GM12878 (cell line): ENCODE measurements at regions not wholly inside any gene's neighbourhood (a gene's known extent, or its start where the extent isn't known, plus 50 kb on each side); places are given as distances from the start of the nearest gene placed in this dataset.

Experiments
- BCLAF1 ChIP-seq: fragments of 450-650 bp; IDR thresholded peaks from 2 replicates; pipeline ENCODE4 v1.6.1; 2017; ENCODE audit warnings: antibody characterized with exemption, mild to moderate bottlenecking, moderate library complexity
- CBX3 ChIP-seq: fragments of 200-600 bp; sonication (generic); IDR thresholded peaks from 2 replicates; pipeline ENCODE4 v1.6.1; 2016; ENCODE audit warnings: low read depth, borderline replicate concordance
- CBX5 ChIP-seq: sonication (generic); IDR thresholded peaks from 2 replicates; pipeline ENCODE4 v1.6.1; 2016; ENCODE audit warnings: low read depth, moderate library complexity, mild to moderate bottlenecking, inconsistent platforms
- CHD2 ChIP-seq: IDR thresholded peaks from 2 replicates; pipeline ENCODE4 v1.6.1; 2011; ENCODE audit warnings: low read depth, low read length, improper control_type of control experiment, borderline replicate concordance
- CHD4 ChIP-seq: fragments of 200-600 bp; sonication (generic); IDR thresholded peaks from 2 replicates; pipeline ENCODE4 v1.6.1; 2016; ENCODE audit warnings: mild to moderate bottlenecking
- CREB1 ChIP-seq: IDR thresholded peaks from 2 replicates; pipeline ENCODE4 v1.6.1; 2012; ENCODE audit warnings: low read depth, mild to moderate bottlenecking, inconsistent platforms
- CTCF ChIP-seq, 3 experiments: IDR thresholded peaks in 2 of 3; conservative IDR thresholded peaks in 1 of 3; 2 replicates each; pipeline ENCODE4 v1.5.1; 2011; ENCODE audit warnings: low read depth in 3 of 3, low read length in 3 of 3, mild to moderate bottlenecking in 3 of 3, control low read depth in 2 of 3, moderate library complexity in 2 of 3, inconsistent platforms in 1 of 3, mixed read lengths in 1 of 3; ENCODE audit not compliant: control insufficient read depth in 2 of 3, insufficient read depth in 1 of 3; ENCODE audit errors: extremely low read depth in 1 of 3
- EP300 ChIP-seq, 2 experiments: fragments of 150-350 bp in 1 of 2; IDR thresholded peaks; 2 replicates each; pipeline ENCODE4 v1.6.1; 2011 to 2012; ENCODE audit warnings: low read depth in 2 of 2, low read length in 2 of 2, borderline replicate concordance in 1 of 2, improper control_type of control experiment in 1 of 2, inconsistent platforms in 1 of 2; ENCODE audit not compliant: control insufficient read depth in 1 of 2
- EZH2 ChIP-seq: IDR thresholded peaks from 2 replicates; pipeline ENCODE4 v1.6.1; 2012; ENCODE audit warnings: low read depth, mild to moderate bottlenecking, control low read depth, inconsistent platforms, low read length, borderline replicate concordance; ENCODE audit not compliant: control insufficient read depth
- JUND ChIP-seq: IDR thresholded peaks from 2 replicates; pipeline ENCODE4 v1.6.1; 2012; ENCODE audit warnings: low read depth, mild to moderate bottlenecking, low read length, improper control_type of control experiment, moderate library complexity
- POLR2A ChIP-seq: IDR thresholded peaks from 2 replicates; pipeline ENCODE4 v1.6.1; 2011; ENCODE audit warnings: low read depth, mild to moderate bottlenecking, low read length
- RAD21 ChIP-seq: IDR thresholded peaks from 2 replicates; pipeline ENCODE4 v1.6.1; 2011; ENCODE audit warnings: mild to moderate bottlenecking, low read depth, low read length, moderate library complexity; ENCODE audit not compliant: insufficient read depth
- REST ChIP-seq: IDR thresholded peaks from 2 replicates; pipeline ENCODE4 v1.6.1; 2012; ENCODE audit warnings: mild to moderate bottlenecking, low read depth, low read length
- SIN3A ChIP-seq: IDR thresholded peaks from 2 replicates; pipeline ENCODE4 v1.6.1; 2012; ENCODE audit warnings: low read depth, low read length, improper control_type of control experiment

- TF ChIP-seq CHD4 (no peak), CBX3 (no peak), BCLAF1 (no peak), JUND (no peak), EZH2 (no peak), CTCF (IDR thresholded peaks at IDR 0.05 in 2 of 3, conservative IDR thresholded peaks at IDR 0.05 in 1 of 3; ENCODE audit: control insufficient read depth in 2 of 3, extremely low read depth in 1 of 3, insufficient read depth in 1 of 3, low read depth in 3 of 3, low read length in 3 of 3) (no peak), CBX5 (no peak), RAD21 (no peak), CREB1 (no peak), POLR2A (no peak), EP300 (IDR thresholded peaks at IDR 0.05; ENCODE audit: borderline replicate concordance in 1 of 2, control insufficient read depth in 1 of 2, low read depth in 2 of 2, low read length in 2 of 2) (no peak), CHD2 (no peak), REST (no peak), SIN3A (no peak)
Observed at GRCh38 chr10:34957531-34957930, 132.6 kb downstream of the CUL2 start.
